ENCODE measurements at regions not wholly inside any gene's neighbourhood (a gene's known extent, or its start where the extent isn't known, plus 50 kb on each side); places are given as distances from the start of the nearest gene placed in this dataset.

- no peak for DNase-seq
These were observed 459.4 kb upstream of the PROK2 start for GRCh38 chr3:72244396-72244795.

DNA sequence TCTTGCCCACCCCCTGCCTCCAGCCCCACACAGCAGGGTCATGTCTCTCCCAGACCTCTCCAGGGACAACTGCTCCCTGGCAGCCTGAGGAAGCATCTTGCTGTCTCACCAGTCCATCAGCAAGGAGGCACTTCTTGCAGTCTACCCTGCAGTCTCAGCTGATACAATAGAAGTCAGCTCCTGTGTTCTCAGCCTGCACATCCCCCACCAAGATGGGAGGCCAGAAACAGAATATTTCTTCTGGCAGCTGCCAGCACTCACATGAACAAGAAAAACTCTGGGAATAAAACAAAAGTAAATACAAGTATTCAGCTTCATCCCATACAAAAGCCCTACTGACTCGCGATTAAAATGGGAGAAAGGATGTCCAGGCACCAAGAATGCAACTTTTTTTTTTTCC lies 457.4 kb upstream of the PROK2 start:
- DNase-seq: no peak

DNA sequence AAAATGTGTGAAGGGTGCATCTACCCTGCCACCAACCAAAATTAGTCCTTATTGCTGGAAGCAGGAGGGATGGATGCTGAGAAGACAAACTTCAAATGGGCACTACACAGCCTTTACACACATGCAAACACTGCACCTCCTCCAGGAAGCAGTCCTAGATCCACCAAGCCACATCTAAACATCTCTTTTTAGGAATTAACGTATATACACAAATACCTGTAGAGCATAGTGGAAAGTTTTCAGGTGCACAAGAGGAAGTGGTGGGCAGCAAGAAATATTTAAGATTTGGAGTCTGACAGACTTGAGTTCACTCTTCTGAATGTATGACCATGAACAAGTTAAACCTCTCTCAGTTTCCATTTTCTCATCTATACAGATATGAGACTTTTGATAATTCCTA lies 456.6 kb upstream of the PROK2 start:
- no peak for DNase-seq

- no peak for DNase-seq
These were observed 455.6 kb upstream of the PROK2 start for GRCh38 chr3:72240531-72240930.

DNA sequence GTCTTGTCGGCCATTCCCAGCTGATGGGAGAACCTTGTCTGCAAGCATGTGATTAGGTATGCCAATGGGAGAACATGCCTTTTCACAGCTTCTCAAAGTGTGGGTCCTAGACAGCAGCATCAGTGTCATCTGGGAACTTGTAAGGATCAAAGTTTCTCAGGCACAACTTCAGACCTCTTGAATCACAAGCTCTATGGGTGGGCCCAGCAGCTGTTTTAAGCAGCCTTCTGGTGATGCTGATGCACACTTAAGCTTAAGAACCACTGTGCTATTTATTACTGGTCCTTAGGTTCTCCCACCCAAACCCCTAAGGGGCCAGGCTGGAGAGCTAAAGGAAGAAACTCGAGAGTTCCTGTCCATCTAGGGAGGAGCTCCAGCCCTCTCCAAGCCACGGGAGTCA lies 453.9 kb upstream of the PROK2 start:
- no peak for DNase-seq

- no peak for DNase-seq
These were observed 453.2 kb upstream of the PROK2 start for GRCh38 chr3:72238010-72238691.

- no peak for DNase-seq
These were observed 452.7 kb upstream of the PROK2 start for GRCh38 chr3:72237679-72238009.

- DNase-seq: no peak
These were observed 449.4 kb upstream of the PROK2 start for GRCh38 chr3:72234391-72234790.

GRCh38 chr3:72233571-72233970 lies 448.6 kb upstream of the PROK2 start:
- DNase-seq: no peak

GRCh38 chr3:72232777-72233176 lies 447.8 kb upstream of the PROK2 start:
- no peak for DNase-seq

DNA sequence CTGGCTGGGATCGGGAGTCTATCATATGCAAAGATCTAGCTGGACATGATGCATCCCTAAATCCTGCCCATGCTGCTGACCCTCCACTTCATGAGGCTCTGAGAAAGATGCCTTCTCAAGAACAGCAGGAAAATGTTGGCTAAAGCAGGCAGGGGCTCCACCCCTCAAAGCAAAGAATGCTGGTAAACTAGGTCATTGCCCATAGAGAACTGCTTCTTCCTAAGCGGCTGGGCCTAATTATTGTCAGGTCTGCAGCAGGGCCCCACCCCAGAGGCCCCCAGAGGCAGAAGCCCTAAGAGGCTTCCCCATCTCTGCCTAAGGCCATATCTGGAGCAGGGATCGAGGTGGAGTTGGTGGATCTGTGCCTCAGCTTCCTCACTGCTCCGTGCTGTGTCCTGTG lies 447.4 kb upstream of the PROK2 start:
- no peak for DNase-seq

GRCh38 chr3:72231439-72232196 lies 446.7 kb upstream of the PROK2 start:
- DNase-seq: no peak

DNA sequence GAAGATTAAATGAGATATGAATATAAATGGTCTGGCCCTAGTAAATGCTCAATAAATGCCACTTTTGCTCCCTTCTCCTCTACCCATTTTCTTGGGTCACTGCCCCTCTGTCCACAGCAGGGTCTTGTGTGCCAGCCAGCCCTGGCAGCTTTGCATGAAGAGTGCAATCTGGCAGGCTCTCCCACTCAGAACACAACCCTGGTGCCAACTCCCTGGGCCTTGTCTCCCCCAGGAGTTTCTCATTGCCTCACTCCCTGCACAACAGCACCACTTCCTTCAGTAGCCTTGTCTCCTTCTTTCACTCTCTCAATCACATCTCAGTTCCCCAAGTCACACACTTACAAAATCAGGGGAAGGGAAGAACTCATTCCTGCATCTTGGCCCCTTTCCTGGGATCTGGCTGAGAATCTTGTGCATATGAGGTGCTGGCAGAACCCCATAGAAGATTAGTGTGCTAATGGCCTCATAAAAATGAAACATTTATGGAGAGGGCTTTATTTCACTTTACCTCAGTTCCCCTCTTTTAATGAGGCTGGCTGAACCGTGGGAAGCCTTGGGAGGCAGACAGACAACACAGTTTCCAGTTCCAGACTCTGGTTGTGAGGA lies 445.9 kb upstream of the PROK2 start:
- no peak for DNase-seq

DNA sequence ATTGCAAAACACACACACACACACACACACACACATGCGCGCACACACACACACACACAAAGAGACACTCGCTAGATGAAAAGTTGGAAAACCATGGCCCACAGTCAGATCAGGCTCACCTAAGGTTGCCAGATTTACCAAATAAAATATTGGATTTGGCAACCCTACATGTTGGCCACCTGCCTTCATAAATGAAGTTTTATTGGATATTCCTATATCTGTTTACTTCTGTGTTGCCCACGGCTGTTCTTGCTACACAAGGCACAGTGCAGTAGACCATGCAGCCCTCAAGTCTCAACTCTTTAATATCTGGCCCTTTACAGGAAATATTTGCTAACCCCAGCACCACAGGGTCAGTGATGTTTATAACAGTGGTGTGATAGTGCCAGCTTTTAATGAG lies 445.0 kb upstream of the PROK2 start:
- DNase-seq: no peak

- DNase-seq: no peak
These were observed 442.6 kb upstream of the PROK2 start for GRCh38 chr3:72227486-72228070.

GRCh38 chr3:72224804-72225509 lies 440.0 kb upstream of the PROK2 start:
- no peak for DNase-seq

- no peak for DNase-seq
These were observed 438.7 kb upstream of the PROK2 start for GRCh38 chr3:72223628-72224027.

GRCh38 chr3:72223116-72223515 lies 438.2 kb upstream of the PROK2 start:
- no peak for DNase-seq

DNA sequence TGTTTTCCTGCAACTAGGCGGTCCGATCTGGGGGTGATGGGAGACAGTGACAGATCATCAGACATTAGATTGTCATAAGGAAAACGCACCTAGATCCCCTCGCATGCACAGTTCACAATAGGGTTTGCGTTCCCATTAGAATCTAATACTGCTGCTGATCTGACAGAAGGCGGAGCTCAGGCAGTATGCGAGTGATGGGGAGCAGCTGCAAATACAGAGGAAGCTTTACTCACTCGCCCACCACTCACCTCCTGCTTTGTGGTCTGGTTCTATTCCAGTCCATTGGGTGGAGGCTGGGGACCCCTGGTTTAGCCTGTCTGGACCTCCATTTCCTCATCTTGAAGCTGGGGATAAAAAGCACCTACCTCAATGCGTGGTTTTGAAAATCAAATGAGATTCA lies 437.5 kb upstream of the PROK2 start:
- no peak for DNase-seq

- no peak for DNase-seq
These were observed 436.0 kb upstream of the PROK2 start for GRCh38 chr3:72220946-72221345.

DNA sequence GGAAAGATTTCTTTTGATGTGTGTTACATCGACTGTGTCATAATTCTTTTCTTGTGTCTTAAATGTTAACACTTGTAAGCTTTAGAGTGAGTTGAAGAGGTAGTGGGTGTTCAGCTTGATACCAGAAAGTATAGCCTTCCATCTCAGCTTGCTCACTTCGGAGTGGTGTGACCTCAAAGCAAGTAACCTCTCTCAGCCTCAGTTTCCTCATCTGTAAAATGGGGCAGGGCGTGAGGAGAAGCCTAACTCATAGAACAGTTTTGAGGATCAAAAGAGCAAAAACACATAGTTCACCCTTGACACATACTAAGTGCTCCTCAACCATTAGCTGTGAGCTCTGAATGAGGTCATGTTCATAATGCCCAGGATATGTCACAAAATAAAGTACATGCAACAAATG lies 434.8 kb upstream of the PROK2 start:
- no peak for DNase-seq

GRCh38 chr3:72217570-72217969 lies 432.6 kb upstream of the PROK2 start:
- no peak for DNase-seq

Measured in NCI-H1105 (cell line).